ENCODE measurements at regions not wholly inside any gene's neighbourhood (a gene's known extent, or its start where the extent isn't known, plus 50 kb on each side); places are given as distances from the start of the nearest gene placed in this dataset.

DNA sequence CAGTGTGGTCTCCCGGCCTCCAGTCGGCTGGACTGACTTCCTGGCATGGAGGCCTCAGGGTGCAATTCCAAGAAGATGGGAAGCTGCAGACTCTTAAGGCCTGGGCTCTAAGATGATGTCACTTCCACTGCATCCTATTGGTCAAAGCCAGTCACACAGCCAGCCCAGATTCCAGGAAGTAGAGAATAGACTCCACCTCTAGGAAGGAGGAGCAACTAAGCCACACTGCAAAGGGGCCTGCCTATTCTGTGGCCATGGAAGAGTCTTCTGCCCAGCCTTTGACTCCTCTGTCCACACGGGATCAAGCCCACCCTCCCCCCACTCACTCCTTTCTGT lies 103.9 kb upstream of the RFLNA start (continued):
- TF ChIP-seq HDAC3 (IDR thresholded peaks at IDR 0.05; ENCODE audit: borderline replicate concordance, partially characterized antibody) (no peak), NCOA2 (IDR thresholded peaks at IDR 0.05; ENCODE audit: partially characterized antibody in 2 of 2) (no peak), POLR2AphosphoS2 (IDR thresholded peaks at IDR 0.05; ENCODE audit: low read length) (no peak), NR3C1 (CRISPR knock-in tag; IDR thresholded peaks at IDR 0.05) (no peak), SIX5 (IDR thresholded peaks at IDR 0.05; ENCODE audit: borderline replicate concordance in 1 of 2, insufficient read depth in 1 of 2, low read depth in 1 of 2, low read length in 2 of 2) (no peak), KLF6 (CRISPR knock-in tag; IDR thresholded peaks at IDR 0.05; ENCODE audit: borderline replicate concordance) (no peak), ZNF212 (CRISPR knock-in tag; IDR thresholded peaks at IDR 0.05) (no peak), MYC (IDR thresholded peaks at IDR 0.05; ENCODE audit: low read depth, low read length) (no peak), MYC (CRISPR knock-in tag; IDR thresholded peaks at IDR 0.05; ENCODE audit: borderline replicate concordance, low read depth) (no peak), ARNT (IDR thresholded peaks at IDR 0.05) (no peak), RBFOX2 (IDR thresholded peaks at IDR 0.05; ENCODE audit: low read depth, low read length) (peak; percentile 39; the same call in 1 of the 2 replicates), POLR2G (IDR thresholded peaks at IDR 0.05; ENCODE audit: low read depth, low read length) (peak; percentile 30; the same call in 1 of the 2 replicates), PTBP1 (IDR thresholded peaks at IDR 0.05; ENCODE audit: low read depth, low read length) (no peak), RBM25 (IDR thresholded peaks at IDR 0.05; ENCODE audit: low read depth, low read length, severe bottlenecking) (peak; percentile 49), TCF3 (CRISPR knock-in tag; IDR thresholded peaks at IDR 0.05) (no peak), ZSCAN29 (IDR thresholded peaks at IDR 0.05) (no peak), MCM7 (IDR thresholded peaks at IDR 0.05) (no peak), ZNF140 (CRISPR knock-in tag; IDR thresholded peaks at IDR 0.05) (no peak), JUND (IDR thresholded peaks at IDR 0.05; ENCODE audit: borderline replicate concordance, low read depth, low read length) (peak; percentile 83), JUND (tag; IDR thresholded peaks at IDR 0.05; ENCODE audit: borderline replicate concordance, low read depth, low read length) (peak; percentile 81; the same call in 1 of the 3 replicates), GATA2 (CRISPR knock-in tag; IDR thresholded peaks at IDR 0.05) (no peak)
- TF ChIP-seq, protein P1, sequence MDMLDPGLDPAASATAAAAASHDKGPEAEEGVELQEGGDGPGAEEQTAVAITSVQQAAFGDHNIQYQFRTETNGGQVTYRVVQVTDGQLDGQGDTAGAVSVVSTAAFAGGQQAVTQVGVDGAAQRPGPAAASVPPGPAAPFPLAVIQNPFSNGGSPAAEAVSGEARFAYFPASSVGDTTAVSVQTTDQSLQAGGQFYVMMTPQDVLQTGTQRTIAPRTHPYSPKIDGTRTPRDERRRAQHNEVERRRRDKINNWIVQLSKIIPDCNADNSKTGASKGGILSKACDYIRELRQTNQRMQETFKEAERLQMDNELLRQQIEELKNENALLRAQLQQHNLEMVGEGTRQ (CRISPR knock-in tag; IDR thresholded peaks at IDR 0.05): peak; percentile 76
- TF ChIP-seq, protein P2, sequence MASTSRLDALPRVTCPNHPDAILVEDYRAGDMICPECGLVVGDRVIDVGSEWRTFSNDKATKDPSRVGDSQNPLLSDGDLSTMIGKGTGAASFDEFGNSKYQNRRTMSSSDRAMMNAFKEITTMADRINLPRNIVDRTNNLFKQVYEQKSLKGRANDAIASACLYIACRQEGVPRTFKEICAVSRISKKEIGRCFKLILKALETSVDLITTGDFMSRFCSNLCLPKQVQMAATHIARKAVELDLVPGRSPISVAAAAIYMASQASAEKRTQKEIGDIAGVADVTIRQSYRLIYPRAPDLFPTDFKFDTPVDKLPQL (IDR thresholded peaks at IDR 0.05; ENCODE audit: extremely low read depth, insufficient read length): no peak
- TF ChIP-seq, protein P3, sequence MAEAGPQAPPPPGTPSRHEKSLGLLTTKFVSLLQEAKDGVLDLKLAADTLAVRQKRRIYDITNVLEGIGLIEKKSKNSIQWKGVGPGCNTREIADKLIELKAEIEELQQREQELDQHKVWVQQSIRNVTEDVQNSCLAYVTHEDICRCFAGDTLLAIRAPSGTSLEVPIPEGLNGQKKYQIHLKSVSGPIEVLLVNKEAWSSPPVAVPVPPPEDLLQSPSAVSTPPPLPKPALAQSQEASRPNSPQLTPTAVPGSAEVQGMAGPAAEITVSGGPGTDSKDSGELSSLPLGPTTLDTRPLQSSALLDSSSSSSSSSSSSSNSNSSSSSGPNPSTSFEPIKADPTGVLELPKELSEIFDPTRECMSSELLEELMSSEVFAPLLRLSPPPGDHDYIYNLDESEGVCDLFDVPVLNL (CRISPR knock-in tag; IDR thresholded peaks at IDR 0.05; ENCODE audit: low read depth): no peak
- TF ChIP-seq, protein P4, sequence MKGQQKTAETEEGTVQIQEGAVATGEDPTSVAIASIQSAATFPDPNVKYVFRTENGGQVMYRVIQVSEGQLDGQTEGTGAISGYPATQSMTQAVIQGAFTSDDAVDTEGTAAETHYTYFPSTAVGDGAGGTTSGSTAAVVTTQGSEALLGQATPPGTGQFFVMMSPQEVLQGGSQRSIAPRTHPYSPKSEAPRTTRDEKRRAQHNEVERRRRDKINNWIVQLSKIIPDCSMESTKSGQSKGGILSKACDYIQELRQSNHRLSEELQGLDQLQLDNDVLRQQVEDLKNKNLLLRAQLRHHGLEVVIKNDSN (CRISPR knock-in tag; IDR thresholded peaks at IDR 0.05): peak; percentile 56
- TF ChIP-seq, protein P5, sequence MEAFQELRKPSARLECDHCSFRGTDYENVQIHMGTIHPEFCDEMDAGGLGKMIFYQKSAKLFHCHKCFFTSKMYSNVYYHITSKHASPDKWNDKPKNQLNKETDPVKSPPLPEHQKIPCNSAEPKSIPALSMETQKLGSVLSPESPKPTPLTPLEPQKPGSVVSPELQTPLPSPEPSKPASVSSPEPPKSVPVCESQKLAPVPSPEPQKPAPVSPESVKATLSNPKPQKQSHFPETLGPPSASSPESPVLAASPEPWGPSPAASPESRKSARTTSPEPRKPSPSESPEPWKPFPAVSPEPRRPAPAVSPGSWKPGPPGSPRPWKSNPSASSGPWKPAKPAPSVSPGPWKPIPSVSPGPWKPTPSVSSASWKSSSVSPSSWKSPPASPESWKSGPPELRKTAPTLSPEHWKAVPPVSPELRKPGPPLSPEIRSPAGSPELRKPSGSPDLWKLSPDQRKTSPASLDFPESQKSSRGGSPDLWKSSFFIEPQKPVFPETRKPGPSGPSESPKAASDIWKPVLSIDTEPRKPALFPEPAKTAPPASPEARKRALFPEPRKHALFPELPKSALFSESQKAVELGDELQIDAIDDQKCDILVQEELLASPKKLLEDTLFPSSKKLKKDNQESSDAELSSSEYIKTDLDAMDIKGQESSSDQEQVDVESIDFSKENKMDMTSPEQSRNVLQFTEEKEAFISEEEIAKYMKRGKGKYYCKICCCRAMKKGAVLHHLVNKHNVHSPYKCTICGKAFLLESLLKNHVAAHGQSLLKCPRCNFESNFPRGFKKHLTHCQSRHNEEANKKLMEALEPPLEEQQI (IDR thresholded peaks at IDR 0.05): no peak
